ENCODE measurements at regions not wholly inside any gene's neighbourhood (a gene's known extent, or its start where the extent isn't known, plus 50 kb on each side); places are given as distances from the start of the nearest gene placed in this dataset.
"Not testable (repeated sequence)": the region's sequence is repeated elsewhere in the genome, so short reads cannot be mapped to it uniquely, and the experiment has no call there.

GRCh38 chr3:35454819-35455218 lies 184.5 kb upstream of the ARPP21 start:
- not testable (repeated sequence) for H3K79me2 ChIP-seq (replicated peaks; ENCODE audit: insufficient read depth, low read length); H3K27me3 ChIP-seq (ENCODE audit: insufficient read depth, low read depth, low read length); H3K36me3 ChIP-seq (ENCODE audit: insufficient read depth, low read length); H3F3A ChIP-seq (ENCODE audit: insufficient read depth, low read length, poor library complexity, severe bottlenecking); H3K9me3 ChIP-seq (ENCODE audit: low read length); H3K4me2 ChIP-seq (ENCODE audit: low read length); H3K27ac ChIP-seq (ENCODE audit: low read length); H2AFZ ChIP-seq (ENCODE audit: low read depth, low read length); H3K4me3 ChIP-seq (ENCODE audit: low read length); H3K9ac ChIP-seq (ENCODE audit: low read length); H4K20me1 ChIP-seq (ENCODE audit: insufficient read depth); H3K9me2 ChIP-seq (ENCODE audit: insufficient read depth, low read length)

- no peaks in the 10 kb centered on the region for H3K36me3 ChIP-seq (ENCODE audit: insufficient read depth, low read length)
These were observed 165.4 kb upstream of the ARPP21 start for GRCh38 chr3:35473956-35474355.

GRCh38 chr3:35482566-35482965 lies 156.8 kb upstream of the ARPP21 start:
- not testable (repeated sequence) for H3K4me2 ChIP-seq (ENCODE audit: low read length); H4K20me1 ChIP-seq (ENCODE audit: insufficient read depth); H3K9ac ChIP-seq (ENCODE audit: low read length); H3K79me2 ChIP-seq (replicated peaks; ENCODE audit: insufficient read depth, low read length); H3F3A ChIP-seq (ENCODE audit: insufficient read depth, low read length, poor library complexity, severe bottlenecking); H3K27me3 ChIP-seq (ENCODE audit: insufficient read depth, low read depth, low read length); H2AFZ ChIP-seq (ENCODE audit: low read depth, low read length); H3K4me3 ChIP-seq (ENCODE audit: low read length); H3K9me3 ChIP-seq (ENCODE audit: low read length); H3K36me3 ChIP-seq (ENCODE audit: insufficient read depth, low read length); H3K27ac ChIP-seq (ENCODE audit: low read length); H3K9me2 ChIP-seq (ENCODE audit: insufficient read depth, low read length)

More at GRCh38 chr3:35473956-35474355, 165.4 kb upstream of the ARPP21 start:
- Histone ChIP-seq H3K27ac (ENCODE audit: low read length) (no peak overlapping the region), H4K20me1 (ENCODE audit: insufficient read depth) (no peaks in the 10 kb centered on the region), H3K9me2 (ENCODE audit: insufficient read depth, low read length) (no peaks in the 10 kb centered on the region), H2AFZ (ENCODE audit: low read depth, low read length) (no peak overlapping the region), H3F3A (ENCODE audit: insufficient read depth, low read length, poor library complexity, severe bottlenecking) (no peaks in the 10 kb centered on the region), H3K9ac (ENCODE audit: low read length) (no peak overlapping the region), H3K4me3 (ENCODE audit: low read length) (no peak overlapping the region), H3K9me3 (ENCODE audit: low read length) (no peaks in the 10 kb centered on the region), H3K27me3 (ENCODE audit: insufficient read depth, low read depth, low read length) (no peaks in the 10 kb centered on the region), H3K4me2 (ENCODE audit: low read length) (no peak overlapping the region), H3K79me2 (replicated peaks; ENCODE audit: insufficient read depth, low read length) (no peaks in the 10 kb centered on the region)
- TF ChIP-seq REST (IDR thresholded peaks at IDR 0.05; ENCODE audit: borderline replicate concordance) (no peak), POLR2AphosphoS5 (IDR thresholded peaks at IDR 0.05) (no peak), TAF1 (IDR thresholded peaks at IDR 0.05; ENCODE audit: low read depth) (no peak), SMC3 (conservative IDR thresholded peaks at IDR 0.05; ENCODE audit: poor library complexity) (no peak), RAD21 (conservative IDR thresholded peaks at IDR 0.05) (no peak), EP300 (conservative IDR thresholded peaks at IDR 0.05; ENCODE audit: poor library complexity, severe bottlenecking) (no peak), CTCF (IDR thresholded peaks at IDR 0.05; ENCODE audit: poor library complexity, severe bottlenecking) (no peak), MXI1 (conservative IDR thresholded peaks at IDR 0.05; ENCODE audit: poor library complexity, severe bottlenecking) (no peak), EZH2 (IDR thresholded peaks at IDR 0.05; ENCODE audit: borderline replicate concordance, insufficient read depth, low read length, poor library complexity, severe bottlenecking) (no peak)

Data from neural cell (in vitro differentiated cells).